Osteocyte (in vitro differentiated cells): ENCODE measurements at regions not wholly inside any gene's neighbourhood (a gene's known extent, or its start where the extent isn't known, plus 50 kb on each side); places are given as distances from the start of the nearest gene placed in this dataset.

Experiments used
- DNase-seq: peaks from one replicate; pipeline ENCODE4 v3.0.0; 2021; ENCODE audit warnings: mixed read lengths; ENCODE audit not compliant: unreplicated experiment; ENCODE audit errors: extremely low spot score
- H3K27ac Mint-ChIP-seq: one replicate; pipeline ENCODE4 v1.8.0; 2021; ENCODE audit warnings: mild to moderate bottlenecking, mixed read lengths; ENCODE audit not compliant: unreplicated experiment
- H3K27me3 Mint-ChIP-seq: one replicate; pipeline ENCODE4 v1.8.0; 2021; ENCODE audit warnings: mixed read lengths; ENCODE audit not compliant: unreplicated experiment
- H3K36me3 Mint-ChIP-seq: one replicate; pipeline ENCODE4 v1.8.0; 2021; ENCODE audit warnings: mixed read lengths; ENCODE audit not compliant: unreplicated experiment
- H3K4me1 Mint-ChIP-seq: one replicate; pipeline ENCODE4 v1.8.0; 2021; ENCODE audit warnings: mixed read lengths; ENCODE audit not compliant: unreplicated experiment
- H3K4me3 Mint-ChIP-seq: one replicate; pipeline ENCODE4 v1.8.0; 2021; ENCODE audit warnings: mild to moderate bottlenecking, moderate library complexity, mixed read lengths; ENCODE audit not compliant: unreplicated experiment
- H3K9me3 Mint-ChIP-seq: one replicate; pipeline ENCODE4 v1.8.0; 2021; ENCODE audit warnings: mixed read lengths; ENCODE audit not compliant: unreplicated experiment
- CTCF ChIP-seq: fragments of 200-600 bp; sonication (generic); IDR thresholded peaks from 2 replicates; pipeline ENCODE4 v1.5.0; 2021; ENCODE audit warnings: antibody characterized with exemption, mild to moderate bottlenecking, moderate library complexity

DNA sequence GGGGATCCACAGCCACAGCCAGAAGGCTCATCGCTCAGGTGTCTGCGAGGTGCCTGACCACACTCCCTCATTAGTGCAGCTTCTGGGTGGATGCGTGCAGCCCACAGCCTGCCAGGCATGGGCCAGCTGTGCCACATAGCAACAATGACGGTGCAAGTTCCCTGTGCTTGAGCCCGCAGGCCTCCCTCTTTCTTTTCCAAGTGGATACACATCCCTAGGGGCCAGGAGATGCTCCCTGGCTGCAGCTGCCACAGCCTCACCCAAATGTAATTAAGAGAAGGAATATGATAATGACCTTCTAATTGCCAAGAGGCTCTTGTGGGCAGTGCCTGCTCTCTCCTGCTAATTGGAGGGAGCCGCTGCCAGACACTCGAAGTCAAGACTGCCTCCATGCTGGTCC, 116.0 kb upstream of the PPP1R26 start:
- TF ChIP-seq CTCF, result no peak
- Mint-ChIP-seq H3K4me3 (no peak overlapping the region), H3K27ac (no peak overlapping the region), H3K27me3 (no peaks in the 10 kb centered on the region), H3K9me3 (no peaks in the 10 kb centered on the region), H3K36me3 (no peaks in the 10 kb centered on the region), H3K4me1 (no peaks in the 10 kb centered on the region)
- no peak for DNase-seq

DNA sequence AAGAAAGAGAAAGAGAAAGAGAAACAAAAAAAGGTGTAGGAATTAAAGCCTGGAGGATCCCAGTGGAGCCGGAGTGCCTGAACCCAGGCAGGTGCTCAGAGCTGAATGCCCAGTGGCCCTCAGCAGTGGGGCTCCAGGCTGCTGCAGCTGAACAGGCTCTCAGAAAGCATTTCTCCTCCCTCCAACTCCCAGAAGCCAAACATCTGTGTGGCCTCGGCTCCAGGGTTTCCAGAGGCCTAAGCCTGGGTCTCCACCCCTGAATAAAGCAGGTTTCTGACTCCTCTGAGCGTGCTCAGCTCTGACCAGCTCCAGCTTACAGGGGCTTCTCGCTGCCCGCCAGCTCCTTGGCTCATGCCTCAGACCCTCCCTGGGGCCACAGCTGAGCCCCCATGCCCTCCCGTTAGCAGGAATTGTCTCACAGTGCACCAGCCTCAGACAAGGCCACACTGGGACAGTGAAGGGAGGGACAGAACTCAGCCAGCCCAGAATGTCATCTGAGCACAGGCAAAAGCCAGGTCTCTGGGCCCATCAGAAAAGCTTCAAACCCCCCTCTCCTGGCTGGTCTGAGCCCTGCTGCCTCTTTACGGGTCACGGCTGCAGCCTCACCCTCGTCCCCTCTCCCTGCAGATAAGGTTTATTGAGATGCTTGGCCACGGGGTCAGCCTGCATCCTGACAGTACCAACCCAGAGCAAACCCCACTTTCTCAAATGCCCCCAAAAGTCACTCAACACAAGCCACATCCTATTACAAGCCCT, 114.4 kb upstream of the PPP1R26 start:
- no peak overlapping the region for H3K4me3 Mint-ChIP-seq
- no peak overlapping the region for H3K27ac Mint-ChIP-seq
- H3K27me3 Mint-ChIP-seq, result no peaks in the 10 kb centered on the region
- TF ChIP-seq CTCF, result no peak
- H3K36me3 Mint-ChIP-seq, result no peaks in the 10 kb centered on the region
- DNase-seq, result no peak
- H3K9me3 Mint-ChIP-seq, result no peaks in the 10 kb centered on the region
- H3K4me1 Mint-ChIP-seq, result no peaks in the 10 kb centered on the region

- Mint-ChIP-seq H3K27ac (no peak overlapping the region), H3K4me3 (no peak overlapping the region), H3K9me3 (no peaks in the 10 kb centered on the region), H3K36me3 (no peaks in the 10 kb centered on the region), H3K4me1 (no peaks in the 10 kb centered on the region), H3K27me3 (no peaks in the 10 kb centered on the region)
- TF ChIP-seq CTCF, result no peak
- no peak for DNase-seq
Observed at GRCh38 chr9:135366104-135366503, 113.5 kb upstream of the PPP1R26 start.

DNA sequence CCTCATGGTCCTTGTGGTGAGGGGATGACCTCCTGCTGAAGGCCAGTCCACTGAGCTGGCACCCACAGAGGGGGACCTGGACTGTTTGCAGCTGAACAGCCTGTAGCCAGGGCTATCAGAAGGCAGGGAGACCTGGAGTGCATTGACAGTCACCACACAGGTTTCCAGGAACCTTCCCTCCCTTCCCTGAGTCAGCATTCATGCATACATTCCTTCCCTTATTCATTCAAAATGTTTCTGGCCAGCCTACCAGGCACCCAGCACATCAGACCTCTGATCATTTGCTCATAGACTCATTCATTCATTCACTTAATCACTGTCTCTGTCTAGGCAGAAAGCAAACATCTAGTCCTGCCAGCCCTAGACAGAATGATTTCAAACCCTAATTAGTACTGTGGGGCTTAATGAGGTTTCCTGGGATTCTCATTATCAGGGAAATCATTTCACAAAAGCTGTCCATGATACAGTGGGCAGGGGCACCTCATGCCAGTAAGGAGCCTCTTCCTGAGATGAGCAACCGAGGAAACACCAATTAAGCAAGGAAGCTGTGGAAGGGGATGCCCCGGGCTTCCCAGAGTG, 110.1 kb upstream of the PPP1R26 start:
- H3K9me3 Mint-ChIP-seq, result no peaks in the 10 kb centered on the region
- no peak overlapping the region for H3K4me3 Mint-ChIP-seq
- DNase-seq, result no peak

More for the DNA sequence above, 110.1 kb upstream of the PPP1R26 start:
- Mint-ChIP-seq H3K27me3 (no peaks in the 10 kb centered on the region), H3K27ac (no peak overlapping the region), H3K4me1 (no peaks in the 10 kb centered on the region), H3K36me3 (no peaks in the 10 kb centered on the region)
- no peak for TF ChIP-seq CTCF
